ENCODE measurements at regions not wholly inside any gene's neighbourhood (a gene's known extent, or its start where the extent isn't known, plus 50 kb on each side); places are given as distances from the start of the nearest gene placed in this dataset.
A peak's percentile ranks its signal among the peaks of the same experiment; 100 is the strongest.

DNA sequence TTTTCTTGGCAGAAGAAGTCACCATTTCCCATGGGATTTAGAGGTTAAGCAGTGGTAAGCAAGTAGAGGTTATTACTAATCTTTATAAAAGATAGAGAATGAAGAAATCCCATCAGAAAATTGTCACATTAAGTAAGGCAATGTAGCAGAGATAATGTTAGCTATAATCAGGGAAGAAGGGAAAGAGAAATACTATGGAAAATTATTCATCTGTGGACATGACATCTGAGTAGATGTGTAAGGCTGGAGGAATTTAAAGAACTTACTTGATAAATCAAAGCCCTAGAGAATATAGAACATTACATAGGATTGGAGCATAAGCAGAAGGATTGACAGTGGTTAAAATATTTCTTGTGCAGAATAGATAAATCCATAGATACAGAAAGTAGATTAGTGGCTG lies 553.1 kb upstream of the CBLB start:
- Histone ChIP-seq H3K79me2 (ENCODE audit: insufficient read depth) (no peaks in the 10 kb centered on the region), H3K9me2 (no peaks in the 10 kb centered on the region), H3K4me3 (ENCODE audit: low read depth in 2 of 2, low read length in 1 of 2) (no peak overlapping the region), H2AFZ (ENCODE audit: low read depth) (no peak overlapping the region), H3K27ac (ENCODE audit: low read depth in 2 of 2, low read length in 1 of 2) (no peak overlapping the region), H3K36me3 (replicated peaks in 1 of 2; ENCODE audit: control insufficient read depth in 1 of 2, insufficient read depth in 2 of 2, low read length in 1 of 2) (no peaks in the 10 kb centered on the region), H3K9ac (no peak overlapping the region), H3K4me2 (no peak overlapping the region), H3K27me3 (ENCODE audit: insufficient read depth) (no peaks in the 10 kb centered on the region), H3F3A (replicated peaks; ENCODE audit: insufficient read depth) (no peaks in the 10 kb centered on the region), H4K20me1 (ENCODE audit: insufficient read depth) (no peaks in the 10 kb centered on the region), H3K4me1 (ENCODE audit: control insufficient read depth in 1 of 2, insufficient read depth in 2 of 2, low read depth in 1 of 2, low read length in 1 of 2) (peaks cover 0 to 8% of the 10 kb centered on the region in 2 experiments; a peak in 2 of 4 replicates), H3K9me3 (peaks cover 3% of the 10 kb centered on the region; the same call in 1 of the 2 replicates)
- DNase-seq = no peak
- CTCF ChIA-PET = no interaction called here
- POLR2A ChIA-PET = no interaction called here
- TF ChIP-seq TCF12 (IDR thresholded peaks at IDR 0.05) = peak; percentile 53
- no peak for TF ChIP-seq POLR2AphosphoS5 (IDR thresholded peaks at IDR 0.05; ENCODE audit: low read depth, low read length)
- TF ChIP-seq GABPA (IDR thresholded peaks at IDR 0.05; ENCODE audit: low read depth) = no peak
- TF ChIP-seq, protein P1, sequence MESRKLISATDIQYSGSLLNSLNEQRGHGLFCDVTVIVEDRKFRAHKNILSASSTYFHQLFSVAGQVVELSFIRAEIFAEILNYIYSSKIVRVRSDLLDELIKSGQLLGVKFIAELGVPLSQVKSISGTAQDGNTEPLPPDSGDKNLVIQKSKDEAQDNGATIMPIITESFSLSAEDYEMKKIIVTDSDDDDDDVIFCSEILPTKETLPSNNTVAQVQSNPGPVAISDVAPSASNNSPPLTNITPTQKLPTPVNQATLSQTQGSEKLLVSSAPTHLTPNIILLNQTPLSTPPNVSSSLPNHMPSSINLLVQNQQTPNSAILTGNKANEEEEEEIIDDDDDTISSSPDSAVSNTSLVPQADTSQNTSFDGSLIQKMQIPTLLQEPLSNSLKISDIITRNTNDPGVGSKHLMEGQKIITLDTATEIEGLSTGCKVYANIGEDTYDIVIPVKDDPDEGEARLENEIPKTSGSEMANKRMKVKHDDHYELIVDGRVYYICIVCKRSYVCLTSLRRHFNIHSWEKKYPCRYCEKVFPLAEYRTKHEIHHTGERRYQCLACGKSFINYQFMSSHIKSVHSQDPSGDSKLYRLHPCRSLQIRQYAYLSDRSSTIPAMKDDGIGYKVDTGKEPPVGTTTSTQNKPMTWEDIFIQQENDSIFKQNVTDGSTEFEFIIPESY (IDR thresholded peaks at IDR 0.05; ENCODE audit: borderline replicate concordance, low read depth) = no peak
- TF ChIP-seq GATA2 (CRISPR knock-in tag; IDR thresholded peaks at IDR 0.05) = no peak
- TF ChIP-seq ELF1 (IDR thresholded peaks at IDR 0.05) = no peak
- TF ChIP-seq TAF1 (IDR thresholded peaks at IDR 0.05; ENCODE audit: borderline replicate concordance, low read depth, low read length) = no peak
- TF ChIP-seq EP300 (IDR thresholded peaks at IDR 0.05; ENCODE audit: borderline replicate concordance in 1 of 2, low read depth in 1 of 2, low read length in 1 of 2) = 0 out of 4 replicates have a peak, but pooled peaks of 1 of the 2 experiments have one; percentile 46
- peak; percentile 14; the same call in 1 of the 2 replicates for TF ChIP-seq JUND (IDR thresholded peaks at IDR 0.05)
- TF ChIP-seq FOXM1 (IDR thresholded peaks at IDR 0.05; ENCODE audit: low read depth) = no peak
- TF ChIP-seq, protein P2, sequence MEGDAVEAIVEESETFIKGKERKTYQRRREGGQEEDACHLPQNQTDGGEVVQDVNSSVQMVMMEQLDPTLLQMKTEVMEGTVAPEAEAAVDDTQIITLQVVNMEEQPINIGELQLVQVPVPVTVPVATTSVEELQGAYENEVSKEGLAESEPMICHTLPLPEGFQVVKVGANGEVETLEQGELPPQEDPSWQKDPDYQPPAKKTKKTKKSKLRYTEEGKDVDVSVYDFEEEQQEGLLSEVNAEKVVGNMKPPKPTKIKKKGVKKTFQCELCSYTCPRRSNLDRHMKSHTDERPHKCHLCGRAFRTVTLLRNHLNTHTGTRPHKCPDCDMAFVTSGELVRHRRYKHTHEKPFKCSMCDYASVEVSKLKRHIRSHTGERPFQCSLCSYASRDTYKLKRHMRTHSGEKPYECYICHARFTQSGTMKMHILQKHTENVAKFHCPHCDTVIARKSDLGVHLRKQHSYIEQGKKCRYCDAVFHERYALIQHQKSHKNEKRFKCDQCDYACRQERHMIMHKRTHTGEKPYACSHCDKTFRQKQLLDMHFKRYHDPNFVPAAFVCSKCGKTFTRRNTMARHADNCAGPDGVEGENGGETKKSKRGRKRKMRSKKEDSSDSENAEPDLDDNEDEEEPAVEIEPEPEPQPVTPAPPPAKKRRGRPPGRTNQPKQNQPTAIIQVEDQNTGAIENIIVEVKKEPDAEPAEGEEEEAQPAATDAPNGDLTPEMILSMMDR (IDR thresholded peaks at IDR 0.05) = no peak
- TF ChIP-seq SMC3 (IDR thresholded peaks at IDR 0.05; ENCODE audit: low read depth, low read length) = no peak
- TF ChIP-seq, protein P3, sequence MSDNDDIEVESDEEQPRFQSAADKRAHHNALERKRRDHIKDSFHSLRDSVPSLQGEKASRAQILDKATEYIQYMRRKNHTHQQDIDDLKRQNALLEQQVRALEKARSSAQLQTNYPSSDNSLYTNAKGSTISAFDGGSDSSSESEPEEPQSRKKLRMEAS (IDR thresholded peaks at IDR 0.05; ENCODE audit: low read depth) = no peak
- TF ChIP-seq, protein P4, sequence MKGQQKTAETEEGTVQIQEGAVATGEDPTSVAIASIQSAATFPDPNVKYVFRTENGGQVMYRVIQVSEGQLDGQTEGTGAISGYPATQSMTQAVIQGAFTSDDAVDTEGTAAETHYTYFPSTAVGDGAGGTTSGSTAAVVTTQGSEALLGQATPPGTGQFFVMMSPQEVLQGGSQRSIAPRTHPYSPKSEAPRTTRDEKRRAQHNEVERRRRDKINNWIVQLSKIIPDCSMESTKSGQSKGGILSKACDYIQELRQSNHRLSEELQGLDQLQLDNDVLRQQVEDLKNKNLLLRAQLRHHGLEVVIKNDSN (IDR thresholded peaks at IDR 0.05; ENCODE audit: borderline replicate concordance, low read depth) = no peak
- no peak for TF ChIP-seq MXI1 (IDR thresholded peaks at IDR 0.05; ENCODE audit: low read depth, low read length)
- TF ChIP-seq CHD2 (IDR thresholded peaks at IDR 0.05; ENCODE audit: low read length, partially characterized antibody) = no peak
- no peak for TF ChIP-seq RCOR1 (IDR thresholded peaks at IDR 0.05; ENCODE audit: low read length)
- no peak for TF ChIP-seq SIN3A (IDR thresholded peaks at IDR 0.05; ENCODE audit: borderline replicate concordance, low read depth, low read length)
- TF ChIP-seq RAD21 (IDR thresholded peaks at IDR 0.05; ENCODE audit: low read length) = no peak
- TF ChIP-seq NRF1 (IDR thresholded peaks at IDR 0.05; ENCODE audit: low read depth, low read length) = no peak
- no peak for TF ChIP-seq EZH2phosphoT487 (IDR thresholded peaks at IDR 0.05; ENCODE audit: borderline replicate concordance, low read depth)
- TF ChIP-seq, protein P5, sequence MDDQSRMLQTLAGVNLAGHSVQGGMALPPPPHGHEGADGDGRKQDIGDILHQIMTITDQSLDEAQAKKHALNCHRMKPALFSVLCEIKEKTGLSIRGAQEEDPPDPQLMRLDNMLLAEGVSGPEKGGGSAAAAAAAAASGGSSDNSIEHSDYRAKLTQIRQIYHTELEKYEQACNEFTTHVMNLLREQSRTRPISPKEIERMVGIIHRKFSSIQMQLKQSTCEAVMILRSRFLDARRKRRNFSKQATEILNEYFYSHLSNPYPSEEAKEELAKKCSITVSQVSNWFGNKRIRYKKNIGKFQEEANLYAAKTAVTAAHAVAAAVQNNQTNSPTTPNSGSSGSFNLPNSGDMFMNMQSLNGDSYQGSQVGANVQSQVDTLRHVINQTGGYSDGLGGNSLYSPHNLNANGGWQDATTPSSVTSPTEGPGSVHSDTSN (IDR thresholded peaks at IDR 0.05) = peak; percentile 58
- no peak for TF ChIP-seq FOXJ3 (CRISPR knock-in tag; IDR thresholded peaks at IDR 0.05)
- TF ChIP-seq RXRA (IDR thresholded peaks at IDR 0.05; ENCODE audit: borderline replicate concordance, low read depth) = no peak
- no peak for TF ChIP-seq NFIC (IDR thresholded peaks at IDR 0.05; ENCODE audit: borderline replicate concordance)
- TF ChIP-seq, protein P6, sequence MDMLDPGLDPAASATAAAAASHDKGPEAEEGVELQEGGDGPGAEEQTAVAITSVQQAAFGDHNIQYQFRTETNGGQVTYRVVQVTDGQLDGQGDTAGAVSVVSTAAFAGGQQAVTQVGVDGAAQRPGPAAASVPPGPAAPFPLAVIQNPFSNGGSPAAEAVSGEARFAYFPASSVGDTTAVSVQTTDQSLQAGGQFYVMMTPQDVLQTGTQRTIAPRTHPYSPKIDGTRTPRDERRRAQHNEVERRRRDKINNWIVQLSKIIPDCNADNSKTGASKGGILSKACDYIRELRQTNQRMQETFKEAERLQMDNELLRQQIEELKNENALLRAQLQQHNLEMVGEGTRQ (IDR thresholded peaks at IDR 0.05; ENCODE audit: borderline replicate concordance, low read depth, low read length) = no peak

All from SK-N-SH (cell line).